Liver (tissue), 8 donors: ENCODE measurements at regions not wholly inside any gene's neighbourhood (a gene's known extent, or its start where the extent isn't known, plus 50 kb on each side); places are given as distances from the start of the nearest gene placed in this dataset.

Source experiments
- DNase-seq: peaks from one replicate; pipeline ENCODE4 v3.0.0-alpha.2; 2017; ENCODE audit warnings: low spot score
- H3K27ac ChIP-seq, 2 donors: one replicate each; pipeline ENCODE4 v1.7.0; 2013; ENCODE audit warnings: inconsistent platforms in 2 of 2, low read length in 2 of 2, control low read depth in 1 of 2, low read depth in 1 of 2, mild to moderate bottlenecking in 1 of 2
- H3K27me3 ChIP-seq, 4 donors: one replicate each; pipeline versions ENCODE4 v1.6.1 to v1.7.0; 2013; ENCODE audit warnings: low read length in 3 of 4, inconsistent platforms in 1 of 4, mild to moderate bottlenecking in 1 of 4, moderate library complexity in 1 of 4; ENCODE audit not compliant: control insufficient read depth in 4 of 4, insufficient read depth in 4 of 4
- H3K36me3 ChIP-seq, 4 donors: one replicate each; pipeline versions ENCODE4 v1.6.1 to v1.7.0; 2013; ENCODE audit warnings: low read length in 3 of 4, mild to moderate bottlenecking in 3 of 4, low read depth in 1 of 4, moderate library complexity in 1 of 4; ENCODE audit not compliant: control insufficient read depth in 4 of 4, insufficient read depth in 3 of 4
- H3K4me1 ChIP-seq, 4 donors: one replicate each; pipeline versions ENCODE4 v1.6.1 to v1.7.0; 2013; ENCODE audit warnings: low read length in 3 of 4, mild to moderate bottlenecking in 3 of 4, moderate library complexity in 1 of 4; ENCODE audit not compliant: control insufficient read depth in 4 of 4, insufficient read depth in 4 of 4
- H3K4me3 ChIP-seq, 3 donors: one replicate each; pipeline versions ENCODE4 v1.6.1 to v1.7.0; 2013; ENCODE audit warnings: low read length in 3 of 3, control low read depth in 1 of 3, low read depth in 1 of 3, mild to moderate bottlenecking in 1 of 3
- H3K9ac ChIP-seq, 2 donors: one replicate each; pipeline ENCODE4 v1.7.0; 2013; ENCODE audit warnings: low read length in 2 of 2, mild to moderate bottlenecking in 2 of 2, moderate library complexity in 2 of 2, control low read depth in 1 of 2, low read depth in 1 of 2
- H3K9me3 ChIP-seq, 4 donors: one replicate each; pipeline versions ENCODE4 v1.6.1 to v1.7.0; 2013; ENCODE audit warnings: low read length in 3 of 4; ENCODE audit not compliant: control insufficient read depth in 4 of 4
- CTCF ChIP-seq: fragments of 150-350 bp; IDR thresholded peaks from 2 replicates; pipeline ENCODE4 v1.5.1; 2017; ENCODE audit warnings: improper control_type of control experiment, low read depth, low read length; ENCODE audit not compliant: missing input control
- EGR1 ChIP-seq, 2 donors: IDR thresholded peaks; 2 replicates each; pipeline ENCODE4 v1.6.1; 2016 to 2018; ENCODE audit warnings: antibody characterized with exemption in 2 of 2, low read depth in 2 of 2
- FOXA2 ChIP-seq: IDR thresholded peaks from 2 replicates; pipeline ENCODE4 v1.6.1; 2016; ENCODE audit warnings: antibody characterized with exemption
- GABPA ChIP-seq, 2 donors: IDR thresholded peaks in 1 of 2; conservative IDR thresholded peaks in 1 of 2; 2 replicates each; pipeline ENCODE4 v1.6.1; 2016; ENCODE audit warnings: antibody characterized with exemption in 2 of 2, mild to moderate bottlenecking in 1 of 2, moderate library complexity in 1 of 2
- HNF4A ChIP-seq, 2 donors: conservative IDR thresholded peaks; 2 replicates each; pipeline ENCODE4 v1.6.1; 2016; ENCODE audit warnings: antibody characterized with exemption in 2 of 2, mild to moderate bottlenecking in 2 of 2
- HNF4G ChIP-seq: IDR thresholded peaks from 2 replicates; pipeline ENCODE4 v1.6.1; 2016; ENCODE audit warnings: antibody characterized with exemption
- JUND ChIP-seq, 2 donors: IDR thresholded peaks; 2 replicates each; pipeline ENCODE4 v1.6.1; 2016; ENCODE audit warnings: antibody characterized with exemption in 2 of 2
- MAX ChIP-seq: IDR thresholded peaks from 2 replicates; pipeline ENCODE4 v1.6.1; 2016; ENCODE audit warnings: antibody characterized with exemption
- NR2F2 ChIP-seq: IDR thresholded peaks from 2 replicates; pipeline ENCODE4 v1.6.1; 2016; ENCODE audit warnings: antibody characterized with exemption
- RAD21 ChIP-seq, 2 donors: IDR thresholded peaks; 2 replicates each; pipeline ENCODE4 v1.6.1; 2016; ENCODE audit warnings: antibody characterized with exemption in 2 of 2, mild to moderate bottlenecking in 2 of 2
- RXRA ChIP-seq, 2 donors: IDR thresholded peaks; 2 replicates each; pipeline ENCODE4 v1.6.1; 2017 to 2018; ENCODE audit warnings: antibody characterized with exemption in 2 of 2, mild to moderate bottlenecking in 1 of 2
- SP1 ChIP-seq: IDR thresholded peaks from 2 replicates; pipeline ENCODE4 v1.6.1; 2018; ENCODE audit warnings: antibody characterized with exemption, mild to moderate bottlenecking
- TAF1 ChIP-seq: conservative IDR thresholded peaks from 2 replicates; pipeline ENCODE4 v1.6.1; 2016; ENCODE audit warnings: antibody characterized with exemption, mild to moderate bottlenecking
- YY1 ChIP-seq: IDR thresholded peaks from 2 replicates; pipeline ENCODE4 v1.6.1; 2016; ENCODE audit warnings: antibody characterized with exemption, mild to moderate bottlenecking
- ZBTB33 ChIP-seq: IDR thresholded peaks from 2 replicates; pipeline ENCODE4 v1.6.1; 2016; ENCODE audit warnings: antibody characterized with exemption
- WGBS: extraction: QIAGEN DNeasy Blood & Tissue Kit; methylation state at CpG from one replicate; pipeline ENCODE4 v1.1.7; 2013; 5-methylcytosine and 5-hydroxymethylcytosine counted together
- TF ChIP-seq, protein P1 (sequence below): IDR thresholded peaks from 2 replicates; pipeline ENCODE4 v1.6.1; 2016; ENCODE audit warnings: antibody characterized with exemption, mild to moderate bottlenecking
- TF ChIP-seq, protein P2 (sequence below): IDR thresholded peaks from 2 replicates; pipeline ENCODE4 v1.6.1; 2016; ENCODE audit warnings: antibody characterized with exemption
- donor health status: healthy.
- donor health status: healthy.
- donor health status: healthy.
- donor health status: healthy.
- donor health status: healthy.

DNA sequence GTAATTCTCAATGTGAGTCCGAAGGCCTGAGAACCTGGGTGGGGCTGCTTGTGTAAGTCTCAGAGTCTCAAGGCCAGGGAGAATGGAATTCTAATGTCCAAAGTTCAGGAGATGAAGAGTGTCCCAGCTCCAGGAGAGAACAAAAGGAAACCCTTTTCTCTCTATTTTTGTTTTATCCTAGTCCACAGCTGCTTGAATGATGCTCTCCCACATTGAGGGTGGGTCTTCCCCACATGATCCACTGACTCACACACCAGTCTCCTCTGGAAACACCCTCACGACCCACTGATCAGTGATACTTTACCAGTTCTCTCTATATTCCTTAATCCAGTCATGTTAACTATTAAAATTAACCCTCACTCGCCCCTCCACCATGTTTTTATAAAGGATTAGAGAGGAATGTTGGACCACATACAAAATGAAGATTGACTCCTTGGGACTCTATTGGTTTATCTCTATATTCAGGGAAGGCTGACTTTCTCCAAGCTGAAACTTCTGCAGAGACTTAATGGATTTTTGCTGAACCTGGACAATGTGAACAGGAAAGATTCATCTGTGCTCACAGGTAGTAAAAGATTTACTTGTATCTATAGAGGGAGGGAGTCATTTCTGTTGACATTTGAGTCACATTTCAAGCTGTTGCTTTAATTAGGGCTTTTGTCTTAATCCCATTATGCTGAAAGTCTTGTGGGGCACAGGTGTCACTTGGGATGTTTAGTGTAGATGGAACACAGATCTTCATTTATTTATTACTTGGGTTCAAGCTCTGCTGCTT is 1061.0 kb upstream of the TMEM132C start:
- WGBS, result 57% methylated on average over 3 of the region's 3 CpGs
- Histone ChIP-seq H3K4me3 (no peak overlapping the region), H3K9ac (no peak overlapping the region), H3K9me3 (peaks cover 0 to 4% (median under 1%) of the 10 kb centered on the region in 4 donors), H3K27ac (no peak overlapping the region), H3K4me1 (no peaks in the 10 kb centered on the region), H3K36me3 (no peaks in the 10 kb centered on the region), H3K27me3 (no peaks in the 10 kb centered on the region)
- no peak for TF ChIP-seq NR2F2
- TF ChIP-seq ZBTB33, result no peak
- no peak for TF ChIP-seq HNF4G
- TF ChIP-seq EGR1 (IDR thresholded peaks at IDR 0.05; ENCODE audit: low read depth in 2 of 2), result no peak
- TF ChIP-seq HNF4A (conservative IDR thresholded peaks at IDR 0.05), result no peak
- TF ChIP-seq, protein P1, sequence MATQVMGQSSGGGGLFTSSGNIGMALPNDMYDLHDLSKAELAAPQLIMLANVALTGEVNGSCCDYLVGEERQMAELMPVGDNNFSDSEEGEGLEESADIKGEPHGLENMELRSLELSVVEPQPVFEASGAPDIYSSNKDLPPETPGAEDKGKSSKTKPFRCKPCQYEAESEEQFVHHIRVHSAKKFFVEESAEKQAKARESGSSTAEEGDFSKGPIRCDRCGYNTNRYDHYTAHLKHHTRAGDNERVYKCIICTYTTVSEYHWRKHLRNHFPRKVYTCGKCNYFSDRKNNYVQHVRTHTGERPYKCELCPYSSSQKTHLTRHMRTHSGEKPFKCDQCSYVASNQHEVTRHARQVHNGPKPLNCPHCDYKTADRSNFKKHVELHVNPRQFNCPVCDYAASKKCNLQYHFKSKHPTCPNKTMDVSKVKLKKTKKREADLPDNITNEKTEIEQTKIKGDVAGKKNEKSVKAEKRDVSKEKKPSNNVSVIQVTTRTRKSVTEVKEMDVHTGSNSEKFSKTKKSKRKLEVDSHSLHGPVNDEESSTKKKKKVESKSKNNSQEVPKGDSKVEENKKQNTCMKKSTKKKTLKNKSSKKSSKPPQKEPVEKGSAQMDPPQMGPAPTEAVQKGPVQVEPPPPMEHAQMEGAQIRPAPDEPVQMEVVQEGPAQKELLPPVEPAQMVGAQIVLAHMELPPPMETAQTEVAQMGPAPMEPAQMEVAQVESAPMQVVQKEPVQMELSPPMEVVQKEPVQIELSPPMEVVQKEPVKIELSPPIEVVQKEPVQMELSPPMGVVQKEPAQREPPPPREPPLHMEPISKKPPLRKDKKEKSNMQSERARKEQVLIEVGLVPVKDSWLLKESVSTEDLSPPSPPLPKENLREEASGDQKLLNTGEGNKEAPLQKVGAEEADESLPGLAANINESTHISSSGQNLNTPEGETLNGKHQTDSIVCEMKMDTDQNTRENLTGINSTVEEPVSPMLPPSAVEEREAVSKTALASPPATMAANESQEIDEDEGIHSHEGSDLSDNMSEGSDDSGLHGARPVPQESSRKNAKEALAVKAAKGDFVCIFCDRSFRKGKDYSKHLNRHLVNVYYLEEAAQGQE, result no peak
- TF ChIP-seq, protein P2, sequence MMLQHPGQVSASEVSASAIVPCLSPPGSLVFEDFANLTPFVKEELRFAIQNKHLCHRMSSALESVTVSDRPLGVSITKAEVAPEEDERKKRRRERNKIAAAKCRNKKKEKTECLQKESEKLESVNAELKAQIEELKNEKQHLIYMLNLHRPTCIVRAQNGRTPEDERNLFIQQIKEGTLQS, result no peak
- no peak for TF ChIP-seq RAD21 (IDR thresholded peaks at IDR 0.05)
- no peak for TF ChIP-seq RXRA (IDR thresholded peaks at IDR 0.05)
- TF ChIP-seq GABPA (IDR thresholded peaks at IDR 0.05 in 1 of 2, conservative IDR thresholded peaks at IDR 0.05 in 1 of 2), result no peak
- TF ChIP-seq SP1, result no peak
- no peak for TF ChIP-seq FOXA2
- DNase-seq, result no peak

DNA sequence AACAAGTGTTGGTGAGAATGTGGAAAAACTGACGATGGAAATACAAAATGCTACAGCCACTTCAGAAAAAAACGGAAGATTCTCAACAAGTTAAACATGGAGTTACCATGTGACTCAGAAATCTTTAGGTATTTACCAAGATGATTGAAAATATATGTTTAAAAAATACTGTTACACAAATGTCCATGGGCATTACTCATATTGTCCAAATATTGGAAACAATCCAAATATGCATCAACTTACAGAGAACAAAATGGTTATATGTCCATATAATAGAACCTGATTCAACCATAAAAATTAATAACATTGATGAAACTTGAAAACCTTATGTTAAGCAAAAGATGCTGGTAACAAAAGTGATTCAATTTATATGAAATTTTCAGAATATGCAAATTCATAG is 1057.7 kb upstream of the TMEM132C start:
- Histone ChIP-seq H3K4me1 (no peaks in the 10 kb centered on the region), H3K4me3 (no peak overlapping the region), H3K27me3 (no peaks in the 10 kb centered on the region), H3K9me3 (no peaks in the 10 kb centered on the region), H3K27ac (no peak overlapping the region), H3K36me3 (no peaks in the 10 kb centered on the region), H3K9ac (no peak overlapping the region)
- DNase-seq, result no peak
- no peak for TF ChIP-seq ZBTB33
- TF ChIP-seq HNF4G, result no peak
- no peak for TF ChIP-seq HNF4A (conservative IDR thresholded peaks at IDR 0.05)
- no peak for TF ChIP-seq SP1
- no peak for TF ChIP-seq GABPA (IDR thresholded peaks at IDR 0.05 in 1 of 2, conservative IDR thresholded peaks at IDR 0.05 in 1 of 2)
- no peak for TF ChIP-seq RAD21 (IDR thresholded peaks at IDR 0.05)
- TF ChIP-seq CTCF, result no peak
- no peak for TF ChIP-seq JUND (IDR thresholded peaks at IDR 0.05)
- TF ChIP-seq YY1, result no peak
- TF ChIP-seq TAF1, result no peak
- TF ChIP-seq, protein P2, result no peak
- TF ChIP-seq EGR1 (IDR thresholded peaks at IDR 0.05; ENCODE audit: low read depth in 2 of 2), result no peak
- TF ChIP-seq MAX, result no peak
- TF ChIP-seq RXRA (IDR thresholded peaks at IDR 0.05), result no peak
- WGBS, result 92% methylated on average over 2 of the region's 2 CpGs
